ENCODE measurements at regions not wholly inside any gene's neighbourhood (a gene's known extent, or its start where the extent isn't known, plus 50 kb on each side); places are given as distances from the start of the nearest gene placed in this dataset.
A peak's percentile ranks its signal among the peaks of the same experiment; 100 is the strongest.

DNA sequence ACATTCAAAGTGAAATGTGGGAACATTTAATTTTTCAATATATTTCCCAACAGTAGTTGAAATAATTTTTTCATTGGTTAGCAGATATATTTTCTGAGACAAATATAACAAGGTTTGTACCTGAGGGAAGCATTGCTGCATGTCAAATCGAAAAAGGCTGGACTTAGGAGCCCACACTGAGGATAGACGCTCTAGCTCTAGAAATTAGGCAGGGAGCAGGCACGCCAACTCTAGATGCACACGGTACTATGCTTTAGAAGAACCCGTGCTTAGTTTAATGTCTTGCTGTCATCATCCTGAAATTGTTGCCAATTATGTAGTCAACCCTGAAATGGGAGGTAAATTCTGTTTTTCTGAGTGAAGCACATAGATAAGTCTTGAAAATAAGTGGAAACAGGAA lies 731.1 kb upstream of the ZNF804A start:
- no peak for TF ChIP-seq EZH2 (IDR thresholded peaks at IDR 0.05; ENCODE audit: borderline replicate concordance, insufficient read depth, low read length, poor library complexity, severe bottlenecking)
- TF ChIP-seq SMC3 (conservative IDR thresholded peaks at IDR 0.05; ENCODE audit: poor library complexity) = no peak
- no peak for TF ChIP-seq CTCF (IDR thresholded peaks at IDR 0.05; ENCODE audit: poor library complexity, severe bottlenecking)
- TF ChIP-seq POLR2AphosphoS5 (IDR thresholded peaks at IDR 0.05) = peak; percentile 34
- TF ChIP-seq RAD21 (conservative IDR thresholded peaks at IDR 0.05) = no peak
- no peak for TF ChIP-seq TAF1 (IDR thresholded peaks at IDR 0.05; ENCODE audit: low read depth)
- TF ChIP-seq EP300 (conservative IDR thresholded peaks at IDR 0.05; ENCODE audit: poor library complexity, severe bottlenecking) = peak; percentile 62
- TF ChIP-seq, protein P1, sequence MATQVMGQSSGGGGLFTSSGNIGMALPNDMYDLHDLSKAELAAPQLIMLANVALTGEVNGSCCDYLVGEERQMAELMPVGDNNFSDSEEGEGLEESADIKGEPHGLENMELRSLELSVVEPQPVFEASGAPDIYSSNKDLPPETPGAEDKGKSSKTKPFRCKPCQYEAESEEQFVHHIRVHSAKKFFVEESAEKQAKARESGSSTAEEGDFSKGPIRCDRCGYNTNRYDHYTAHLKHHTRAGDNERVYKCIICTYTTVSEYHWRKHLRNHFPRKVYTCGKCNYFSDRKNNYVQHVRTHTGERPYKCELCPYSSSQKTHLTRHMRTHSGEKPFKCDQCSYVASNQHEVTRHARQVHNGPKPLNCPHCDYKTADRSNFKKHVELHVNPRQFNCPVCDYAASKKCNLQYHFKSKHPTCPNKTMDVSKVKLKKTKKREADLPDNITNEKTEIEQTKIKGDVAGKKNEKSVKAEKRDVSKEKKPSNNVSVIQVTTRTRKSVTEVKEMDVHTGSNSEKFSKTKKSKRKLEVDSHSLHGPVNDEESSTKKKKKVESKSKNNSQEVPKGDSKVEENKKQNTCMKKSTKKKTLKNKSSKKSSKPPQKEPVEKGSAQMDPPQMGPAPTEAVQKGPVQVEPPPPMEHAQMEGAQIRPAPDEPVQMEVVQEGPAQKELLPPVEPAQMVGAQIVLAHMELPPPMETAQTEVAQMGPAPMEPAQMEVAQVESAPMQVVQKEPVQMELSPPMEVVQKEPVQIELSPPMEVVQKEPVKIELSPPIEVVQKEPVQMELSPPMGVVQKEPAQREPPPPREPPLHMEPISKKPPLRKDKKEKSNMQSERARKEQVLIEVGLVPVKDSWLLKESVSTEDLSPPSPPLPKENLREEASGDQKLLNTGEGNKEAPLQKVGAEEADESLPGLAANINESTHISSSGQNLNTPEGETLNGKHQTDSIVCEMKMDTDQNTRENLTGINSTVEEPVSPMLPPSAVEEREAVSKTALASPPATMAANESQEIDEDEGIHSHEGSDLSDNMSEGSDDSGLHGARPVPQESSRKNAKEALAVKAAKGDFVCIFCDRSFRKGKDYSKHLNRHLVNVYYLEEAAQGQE (IDR thresholded peaks at IDR 0.05; ENCODE audit: borderline replicate concordance) = no peak
- TF ChIP-seq MXI1 (conservative IDR thresholded peaks at IDR 0.05; ENCODE audit: poor library complexity, severe bottlenecking) = no peak
